Ureter (tissue), 1 donor: ENCODE measurements at regions not wholly inside any gene's neighbourhood (a gene's known extent, or its start where the extent isn't known, plus 50 kb on each side); places are given as distances from the start of the nearest gene placed in this dataset.

ENCODE experiments used
- DNase-seq: peaks from one replicate; pipeline ENCODE4 v3.0.0-alpha.2; 2020; ENCODE audit warnings: low spot score
- donor health status: DM: yes; HTN: yes; CAD: no.

DNA sequence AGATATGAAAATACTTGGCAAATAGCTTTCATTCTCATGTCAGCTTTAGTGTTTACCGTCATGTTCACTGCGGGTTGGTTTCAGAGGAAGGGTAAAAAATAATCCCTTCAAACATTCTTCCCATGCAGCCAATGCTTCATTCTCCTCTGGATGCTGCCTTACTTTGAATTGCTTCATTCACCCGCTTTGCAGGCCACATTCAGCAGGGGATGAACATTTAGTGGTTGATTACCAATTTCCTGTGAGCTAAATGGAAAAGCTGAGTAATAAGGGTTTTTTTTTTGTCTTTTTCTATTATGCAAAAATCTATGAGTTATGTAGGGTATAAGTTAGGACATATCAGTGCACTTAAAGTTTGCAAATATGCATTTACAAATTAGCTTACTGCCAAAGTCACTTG is 96.3 kb upstream of the MEF2C start:
- no peak for DNase-seq

DNA sequence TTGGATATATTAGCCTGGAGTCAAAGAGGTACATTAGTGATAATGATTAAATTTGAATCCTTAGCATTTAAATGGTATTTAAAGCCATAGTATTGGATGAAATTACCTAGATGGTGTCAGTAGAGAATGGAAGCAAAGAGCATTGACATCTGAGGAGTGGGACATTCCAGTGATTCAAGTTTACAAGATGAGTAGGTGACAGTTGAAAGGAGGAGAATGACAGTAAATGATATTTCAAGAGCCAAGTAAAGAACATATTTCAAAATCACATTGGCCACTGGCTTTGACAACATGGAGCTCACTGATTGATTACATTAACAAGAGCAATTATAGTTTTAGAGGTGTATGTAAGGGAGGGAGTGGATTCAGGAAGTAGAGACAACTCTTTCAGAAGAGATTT is 93.9 kb upstream of the MEF2C start:
- DNase-seq, result no peak

DNA sequence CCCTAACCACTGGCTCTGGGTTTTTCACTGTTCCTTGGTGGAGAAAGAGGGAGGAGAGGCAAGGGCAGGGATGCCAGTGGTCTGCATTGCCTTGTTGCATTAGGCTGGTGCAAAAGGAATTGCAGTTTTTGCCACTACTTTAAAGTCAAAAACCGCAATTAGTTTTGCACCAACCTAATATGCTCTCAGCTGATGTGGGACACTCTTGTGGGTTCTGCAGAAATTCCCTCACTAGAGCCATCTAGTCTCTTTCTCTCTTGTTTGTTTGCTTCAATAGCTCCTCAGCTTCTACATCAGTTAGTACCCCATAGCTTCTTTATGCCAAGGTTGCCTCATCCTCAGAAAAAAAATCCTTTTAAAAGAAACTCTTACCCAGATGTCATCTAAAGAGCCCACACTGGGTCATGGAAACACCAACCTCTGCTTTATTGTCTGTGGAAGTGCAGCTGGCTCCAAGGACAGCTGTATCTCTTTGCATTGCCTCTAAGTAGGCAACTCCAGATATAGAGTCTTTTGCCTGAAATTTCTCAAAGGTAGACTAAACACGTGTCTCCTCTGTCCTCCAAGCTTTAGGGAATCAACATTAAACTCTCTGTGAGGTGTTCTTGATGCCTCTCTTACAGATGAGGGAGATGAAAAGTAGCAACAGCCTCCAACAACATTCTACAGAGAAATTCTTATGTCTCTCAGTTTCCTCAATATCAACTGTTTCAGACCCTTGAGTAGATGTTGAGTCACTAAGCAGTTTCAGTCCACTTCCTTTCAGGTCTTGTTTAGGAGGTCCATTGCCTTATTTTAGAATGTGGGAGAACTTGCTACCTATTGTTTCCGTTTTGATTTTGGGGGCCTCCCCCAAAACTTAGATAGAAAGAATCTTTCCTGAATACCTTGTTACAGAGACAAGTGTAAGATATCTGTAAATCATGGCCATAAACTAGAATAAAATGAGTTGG is 84.9 kb upstream of the MEF2C start:
- DNase-seq, result no peak

DNA sequence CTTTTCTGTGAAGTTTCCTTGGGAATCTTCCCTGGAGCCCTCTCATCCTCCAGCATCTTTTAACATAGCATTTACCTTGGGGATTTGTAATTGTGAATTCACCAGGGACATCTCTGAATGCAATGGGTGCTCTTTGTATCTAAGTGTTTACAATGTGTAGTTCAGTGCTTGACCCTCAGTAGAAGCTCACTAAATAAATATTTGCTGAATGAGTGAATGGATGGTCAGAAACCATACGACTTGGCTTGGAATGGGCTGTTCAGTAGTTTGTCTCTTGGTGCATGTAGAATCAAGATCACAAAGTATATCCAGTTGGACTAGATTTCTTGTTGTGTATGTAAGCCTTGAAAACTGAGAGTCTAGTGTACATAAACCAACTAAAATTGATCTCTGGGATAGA is 81.8 kb upstream of the MEF2C start:
- no peak for DNase-seq

DNA sequence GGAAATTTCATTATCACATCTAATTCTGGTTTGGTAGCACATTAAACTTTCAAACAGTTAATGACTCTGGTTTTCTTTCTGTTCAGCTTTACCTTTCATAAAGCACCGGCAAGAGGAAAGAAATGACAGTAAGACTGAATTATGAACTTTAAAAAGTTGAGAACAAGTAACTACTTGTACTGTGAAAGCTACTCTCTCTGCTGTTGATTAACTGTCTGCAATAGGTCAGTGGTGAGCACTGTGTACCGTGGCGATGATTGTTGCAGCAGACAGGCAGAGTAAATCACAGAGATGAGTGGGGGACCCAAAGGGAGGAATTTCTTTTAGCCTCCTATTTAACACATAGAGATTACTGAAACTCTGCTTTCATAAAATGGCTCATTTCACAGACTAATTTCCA is 74.0 kb upstream of the MEF2C start:
- no peak for DNase-seq

DNA sequence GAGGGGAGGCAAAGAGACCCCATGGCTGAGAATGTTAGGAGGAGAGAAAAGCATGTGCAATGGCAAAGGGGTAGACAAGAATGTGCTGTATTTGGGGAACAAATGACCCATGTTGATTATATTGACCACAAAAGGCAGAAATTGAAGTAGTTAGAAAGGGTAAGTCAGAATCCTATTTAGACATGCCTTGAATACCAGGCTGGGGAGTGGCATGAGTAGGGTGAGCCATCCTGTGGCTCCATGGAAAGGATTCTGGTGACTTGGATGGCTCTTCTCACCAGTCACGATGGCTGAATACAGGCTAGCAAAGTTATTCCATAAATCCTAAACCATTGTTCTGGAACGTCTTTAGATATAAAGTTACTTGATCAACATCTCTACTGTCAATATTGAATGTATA is 73.4 kb upstream of the MEF2C start:
- no peak for DNase-seq

DNA sequence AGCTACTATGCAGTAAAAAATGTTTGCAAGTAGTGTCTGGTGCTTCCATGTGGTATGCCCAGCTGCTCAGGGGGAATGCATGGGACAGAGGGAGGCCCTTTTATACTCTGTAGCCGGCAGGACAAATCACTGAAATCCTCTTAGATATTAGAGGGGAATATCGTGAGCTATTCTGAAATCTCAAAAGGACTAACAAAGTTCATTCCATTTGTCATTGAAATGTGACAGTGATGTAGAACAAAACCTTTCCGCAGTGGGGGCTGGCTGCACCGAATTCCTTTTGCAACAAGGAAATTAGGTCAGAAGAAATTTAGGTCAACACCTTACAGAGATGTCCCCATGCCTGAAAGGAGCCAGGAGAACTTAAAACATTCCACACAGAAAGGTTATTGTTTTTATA is 72.4 kb upstream of the MEF2C start:
- no peak for DNase-seq

DNA sequence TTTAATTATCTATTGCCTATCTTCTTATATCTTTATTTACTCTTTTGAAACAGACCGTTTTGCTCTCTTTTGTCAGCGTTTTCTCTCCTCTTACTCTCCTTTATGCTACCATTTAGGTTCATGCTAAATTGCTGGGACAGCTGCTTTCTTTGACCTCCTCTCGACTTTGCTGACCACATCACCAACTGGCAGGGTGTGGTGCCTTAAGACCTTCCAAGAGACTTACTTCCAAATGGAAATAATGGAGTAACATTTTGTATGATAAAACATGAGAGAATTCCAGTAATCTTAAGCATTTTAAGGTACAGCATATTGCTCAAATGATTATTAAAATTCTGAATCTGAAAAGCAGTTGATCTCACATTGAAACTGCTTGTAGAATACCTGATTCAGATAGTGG is 71.5 kb upstream of the MEF2C start:
- no peak for DNase-seq

DNA sequence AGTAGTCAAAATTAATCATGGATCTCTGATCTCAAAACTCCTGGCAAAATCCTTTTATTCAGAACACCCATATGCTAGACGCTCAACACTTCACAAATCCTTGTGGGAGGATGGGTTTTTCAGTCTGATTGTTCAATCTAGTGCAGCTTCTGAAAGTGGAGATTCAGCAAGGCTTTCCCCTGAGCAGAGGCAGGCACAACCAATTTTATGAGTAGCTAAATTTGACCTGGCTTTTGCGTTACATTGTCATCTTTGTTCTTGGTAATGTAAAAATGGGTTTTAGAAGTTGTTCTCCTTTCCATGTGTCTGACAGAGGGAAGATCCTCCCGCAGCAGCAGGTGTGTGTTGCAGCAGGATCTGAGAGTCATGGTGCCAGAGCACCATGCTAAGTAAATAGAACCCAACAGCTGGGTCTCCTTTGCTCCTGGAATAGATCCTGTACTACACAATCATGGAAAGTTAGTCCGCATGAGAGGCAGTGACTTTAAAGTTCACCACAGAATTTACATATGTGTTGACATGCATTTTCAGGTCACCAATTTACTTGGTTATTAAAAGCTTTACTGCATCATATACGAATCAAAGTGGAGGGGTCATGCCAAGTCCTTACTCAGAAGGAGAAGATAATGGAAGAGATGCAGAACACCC is 70.1 kb upstream of the MEF2C start:
- DNase-seq, result no peak

DNA sequence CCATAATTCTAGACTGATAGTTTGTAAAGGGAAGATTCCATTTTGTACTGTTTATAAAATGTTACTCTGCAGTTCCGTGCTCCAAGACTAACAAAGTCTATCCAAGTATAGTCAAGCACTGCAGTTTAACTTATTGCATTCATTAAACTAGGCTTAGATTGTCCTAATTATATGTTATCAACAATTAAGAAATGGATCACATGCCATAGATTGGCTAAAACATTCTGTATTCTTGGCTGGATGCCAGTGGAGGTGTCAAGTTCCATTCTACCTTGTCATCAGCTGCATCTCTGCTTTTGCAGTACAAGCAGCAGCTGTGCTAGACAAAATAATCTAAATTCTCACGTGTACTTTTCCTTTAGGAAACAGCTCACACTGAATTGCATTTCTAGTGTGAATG is 69.4 kb upstream of the MEF2C start:
- no peak for DNase-seq

DNA sequence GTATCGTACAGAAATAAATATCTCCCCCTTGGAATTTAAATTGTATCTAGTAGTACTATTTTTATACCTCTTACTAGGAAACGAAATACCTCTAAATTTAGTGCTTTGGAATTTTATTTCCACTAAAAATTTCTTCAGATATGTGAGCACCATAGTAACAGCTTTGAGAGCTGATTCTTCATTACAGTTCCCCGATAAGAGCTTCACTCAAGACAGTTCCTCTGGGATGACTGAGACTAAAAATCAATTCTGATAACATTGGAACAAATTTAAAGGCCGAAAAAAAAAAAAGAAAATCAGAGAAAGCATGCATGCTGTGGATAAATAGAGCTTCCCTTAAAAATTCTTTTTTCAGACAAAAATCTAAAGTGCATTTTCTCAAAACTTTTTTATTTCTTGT is 68.5 kb upstream of the MEF2C start:
- DNase-seq, result no peak

DNA sequence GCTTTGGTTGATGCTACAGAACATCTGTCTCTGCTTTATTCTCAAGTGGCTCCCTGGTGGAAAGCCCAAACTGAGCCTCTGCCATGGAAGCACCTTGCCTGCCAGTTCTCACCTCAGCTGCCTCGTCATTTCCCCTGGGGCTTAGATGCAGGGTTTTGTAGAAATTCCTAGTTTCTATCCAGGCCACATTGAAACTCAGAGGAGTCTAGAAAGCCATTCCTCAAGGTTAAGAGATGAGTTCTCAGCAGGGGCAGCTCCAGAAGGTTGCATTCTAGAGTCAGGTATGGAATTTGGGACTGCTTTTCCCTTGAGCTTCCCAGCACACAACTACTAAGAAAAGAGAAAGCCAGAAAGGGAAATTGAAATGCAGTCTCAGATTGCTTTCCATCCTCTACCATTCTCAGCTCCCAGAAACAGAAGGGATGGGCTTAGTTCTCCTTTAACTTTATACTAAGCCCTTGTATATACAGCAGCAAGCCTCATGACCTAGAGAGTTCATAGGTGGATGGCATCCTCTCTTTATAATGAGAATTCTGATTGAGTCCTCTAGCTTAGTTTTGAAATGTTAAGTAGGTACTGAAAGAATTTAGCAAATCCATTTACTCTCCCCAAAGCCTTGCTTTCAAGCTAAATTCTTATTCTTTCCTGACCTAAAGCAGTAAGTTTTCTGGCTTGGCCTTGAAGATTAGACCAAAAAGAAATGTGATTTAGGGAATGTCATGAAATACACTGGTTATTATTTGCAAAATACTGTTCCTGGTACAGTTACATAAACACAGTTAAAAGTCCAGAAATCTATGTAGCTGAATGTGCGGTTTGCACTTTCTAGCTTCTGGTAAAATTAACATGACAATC is 66.0 kb upstream of the MEF2C start:
- no peak for DNase-seq

DNA sequence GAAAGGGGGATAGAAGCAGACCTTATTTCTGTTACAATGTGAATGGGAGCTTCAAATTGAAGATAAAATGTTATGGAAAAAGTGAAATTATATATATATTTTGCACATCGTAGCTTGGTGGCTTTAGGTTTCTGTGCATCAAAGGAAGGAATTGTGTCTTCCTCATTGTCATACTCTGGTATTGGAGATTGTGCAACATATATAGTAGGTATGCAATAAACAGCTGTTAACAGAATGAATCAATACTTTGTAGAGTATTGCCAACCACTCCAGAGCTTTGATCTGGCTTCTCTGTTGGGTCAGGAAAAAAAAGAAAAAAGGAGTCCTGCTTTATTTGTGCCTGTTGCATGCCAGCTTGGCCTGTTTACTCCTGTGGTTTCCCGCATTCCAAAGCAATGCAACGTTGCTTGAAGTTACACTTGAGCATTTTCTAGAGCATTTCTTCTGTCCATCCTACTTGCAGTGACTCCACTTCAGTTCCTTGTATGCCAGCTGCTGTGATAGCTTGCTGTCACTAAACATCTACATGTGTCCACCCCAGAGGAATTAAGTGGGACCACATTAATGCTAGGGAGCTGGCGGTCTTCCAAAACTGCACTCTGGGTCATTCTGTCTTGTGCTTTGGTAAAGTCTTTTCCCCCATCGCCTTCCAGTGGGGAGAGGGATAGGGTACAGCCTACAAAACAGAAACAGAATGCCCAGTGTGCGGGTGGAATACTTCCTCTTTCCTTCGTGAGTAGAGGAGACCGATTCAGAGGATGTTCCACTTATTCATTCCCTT is 62.0 kb upstream of the MEF2C start:
- DNase-seq, result no peak

DNA sequence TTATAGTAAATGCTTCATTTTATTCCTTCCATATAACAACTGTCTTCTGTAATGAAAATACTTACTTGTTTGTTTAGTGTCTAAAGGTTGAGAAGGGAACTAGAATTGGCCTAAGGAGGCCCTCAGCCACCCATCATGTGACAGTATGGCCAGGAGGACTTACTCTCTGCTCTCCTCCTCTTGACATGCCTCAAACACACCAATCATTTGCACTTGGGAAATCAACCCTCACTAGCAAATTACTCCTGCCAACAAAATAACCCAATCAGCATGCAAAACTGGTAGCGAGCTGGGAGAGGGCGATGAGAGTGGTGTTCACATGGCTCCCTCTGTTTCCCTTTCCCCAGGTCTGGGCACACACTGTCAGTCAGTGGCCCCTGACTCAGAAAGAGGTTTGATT is 58.6 kb upstream of the MEF2C start:
- DNase-seq, result no peak

DNA sequence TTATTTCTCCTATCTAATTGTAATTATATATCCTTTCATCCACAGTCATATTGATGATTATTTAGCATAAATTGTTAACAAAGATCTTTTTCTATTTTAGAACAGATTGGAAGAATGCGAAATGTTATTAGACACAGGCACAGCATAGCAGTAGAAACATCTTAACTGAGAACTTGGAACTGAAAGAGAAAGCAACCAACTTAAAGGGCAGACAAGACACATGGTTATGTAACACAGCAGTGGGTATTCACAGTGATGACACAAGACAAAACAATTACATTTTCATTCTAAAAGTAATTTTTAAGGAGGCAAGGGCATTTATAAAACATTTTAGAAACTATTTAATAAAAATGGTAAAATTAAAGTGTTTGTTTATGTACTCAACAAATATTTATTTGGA is 57.7 kb upstream of the MEF2C start:
- no peak for DNase-seq

DNA sequence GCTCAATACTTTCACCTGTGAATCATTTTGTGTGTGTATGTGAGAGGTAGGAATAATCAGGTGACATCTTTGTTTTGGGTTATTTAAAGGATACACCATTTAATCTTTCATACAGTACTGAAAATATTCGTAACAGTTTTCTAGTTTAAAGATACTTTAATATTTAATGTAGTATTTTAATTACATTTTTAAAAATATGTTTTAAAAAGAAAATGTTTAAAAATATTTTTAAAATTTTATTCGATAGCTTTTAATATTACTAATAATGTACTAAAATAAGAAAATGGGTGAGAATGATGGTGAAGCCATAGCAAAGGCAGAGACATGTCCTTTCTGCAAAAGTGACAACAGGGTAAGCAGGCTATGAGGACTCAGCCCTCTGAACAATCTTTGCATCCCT is 56.3 kb upstream of the MEF2C start:
- DNase-seq, result no peak

DNA sequence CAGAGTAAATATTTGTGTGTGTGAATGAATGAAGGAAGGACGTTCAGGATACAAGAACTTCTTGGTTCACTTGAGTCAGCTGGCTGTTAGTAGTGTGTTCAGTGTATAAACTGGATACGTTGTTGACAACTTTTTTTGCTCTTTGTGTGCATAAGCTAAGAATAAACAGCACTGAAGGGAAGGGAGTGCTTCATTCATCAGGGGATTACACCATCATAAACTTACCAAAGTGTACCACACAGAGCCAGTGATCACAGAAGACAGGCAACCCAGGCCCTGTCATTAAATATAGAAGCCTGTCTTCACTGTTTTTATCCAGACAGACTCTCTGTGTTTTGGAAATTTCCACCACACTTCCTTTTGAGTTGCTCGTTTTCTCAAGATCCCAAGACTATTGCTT is 55.5 kb upstream of the MEF2C start:
- DNase-seq, result no peak

DNA sequence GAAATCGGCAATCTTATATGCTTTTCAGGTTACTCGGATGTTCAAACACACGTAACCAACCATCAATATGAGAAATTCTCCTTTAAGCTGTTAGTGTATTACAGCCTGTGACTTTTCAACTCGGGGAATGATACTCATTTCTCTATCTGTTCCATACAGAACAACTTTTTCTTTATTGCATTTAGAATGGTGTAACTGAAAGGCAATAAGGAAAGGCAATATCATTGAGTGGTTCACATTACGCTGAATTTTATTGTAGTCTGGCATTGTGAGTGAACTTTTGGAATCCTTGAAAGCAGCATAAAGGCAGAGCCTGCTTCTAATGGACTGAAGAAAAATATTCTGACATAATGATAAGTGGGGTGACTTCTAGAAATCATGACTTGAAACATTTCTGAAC is 54.4 kb upstream of the MEF2C start:
- no peak for DNase-seq

DNA sequence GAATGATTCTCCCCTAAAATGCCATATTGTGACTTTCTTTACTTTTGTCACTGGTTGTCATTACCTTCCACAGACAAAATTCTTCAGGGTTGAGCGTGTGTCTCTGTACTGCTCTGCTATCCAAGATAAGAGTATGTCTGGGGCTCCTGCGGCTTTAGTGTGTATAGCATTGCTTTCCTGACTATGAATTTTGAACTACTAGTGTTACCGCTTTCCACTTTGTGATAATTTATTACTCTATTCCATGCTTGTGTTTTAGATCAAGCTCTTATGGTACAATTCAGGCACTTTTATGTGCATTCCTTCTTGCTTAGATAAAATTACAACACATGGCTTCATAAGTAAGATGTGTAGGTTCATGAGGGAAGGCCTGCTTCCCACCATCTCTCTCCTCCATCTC is 51.5 kb upstream of the MEF2C start:
- DNase-seq, result no peak
